ENCODE measurements at regions not wholly inside any gene's neighbourhood (a gene's known extent, or its start where the extent isn't known, plus 50 kb on each side); places are given as distances from the start of the nearest gene placed in this dataset.

DNA sequence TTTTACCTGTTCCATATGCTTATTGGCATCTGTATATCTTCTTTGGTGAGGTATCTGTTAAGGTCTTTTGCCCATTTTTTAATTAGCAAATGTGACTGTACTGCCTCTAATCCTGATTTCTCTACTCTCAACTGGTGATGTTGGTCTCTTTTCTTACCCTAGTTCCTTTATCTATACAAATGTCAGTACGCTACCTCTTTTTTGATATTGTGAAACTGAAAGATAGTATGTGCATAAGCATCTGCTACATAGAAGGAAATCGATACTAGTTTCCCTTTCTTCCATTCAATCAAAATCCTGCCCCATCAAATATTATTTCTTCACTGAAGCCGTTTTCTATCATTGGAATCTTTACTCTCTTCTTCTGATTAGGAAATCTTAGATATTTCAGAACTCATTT, 194.9 kb upstream of the SPOPL start:
- H2BK120ac ChIP-seq (ENCODE audit: low read depth, low read length, poor library complexity, severe bottlenecking), result no peak overlapping the region
- no peak overlapping the region for H4K5ac ChIP-seq (ENCODE audit: insufficient read length, low read depth, low read length)
- H3K27me3 ChIP-seq (ENCODE audit: insufficient read depth, low read length), result no peaks in the 10 kb centered on the region
- H3K9me3 ChIP-seq (ENCODE audit: control insufficient read depth, low read depth, low read length), result no peaks in the 10 kb centered on the region
- Mint-ChIP-seq H3K36me3 (ENCODE audit: insufficient read depth in 1 of 3, low read depth in 3 of 3) (no peaks in the 10 kb centered on the region), H3K27me3 (ENCODE audit: low read depth) (no peaks in the 10 kb centered on the region), H3K4me1 (no peaks in the 10 kb centered on the region), H3K9me3 (no peaks in the 10 kb centered on the region), H3K4me3 (no peak overlapping the region), H3K27ac (no peak overlapping the region)
- no peak overlapping the region for H2BK15ac ChIP-seq (ENCODE audit: low read depth, low read length)
- H2BK20ac ChIP-seq (ENCODE audit: low read depth, low read length, poor library complexity, severe bottlenecking), result no peak overlapping the region
- H3K56ac ChIP-seq (ENCODE audit: insufficient read length, low read depth, low read length), result no peak overlapping the region
- DNase-seq, result no peak
- no peak overlapping the region for H2BK5ac ChIP-seq (ENCODE audit: insufficient read length, low read length)
- H3K4ac ChIP-seq (ENCODE audit: low read depth, low read length), result no peak overlapping the region
- no peaks in the 10 kb centered on the region for H4K20me1 ChIP-seq (ENCODE audit: control insufficient read depth, insufficient read depth, insufficient read length)
- H2AFZ ChIP-seq (ENCODE audit: low read length), result no peak overlapping the region
- no peak overlapping the region for H2BK12ac ChIP-seq (ENCODE audit: insufficient read length, low read depth, low read length)
- H3K79me1 ChIP-seq (ENCODE audit: insufficient read depth, low read depth, low read length, poor library complexity, severe bottlenecking), result no peaks in the 10 kb centered on the region
- H3K9ac ChIP-seq (ENCODE audit: extremely low read depth, insufficient read length, low read length), result no peak overlapping the region
- no peak overlapping the region for H3K23ac ChIP-seq (ENCODE audit: insufficient read length, low read depth, low read length)
- no peaks in the 10 kb centered on the region for H3K23me2 ChIP-seq (ENCODE audit: insufficient read length, low read depth, low read length, poor library complexity, severe bottlenecking)
- WGBS (ENCODE audit: extremely low coverage, insufficient read length, low lambda C conversion rate), result no CpG with 5 or more reads among the region's 3 CpGs
- TF ChIP-seq, protein P1, sequence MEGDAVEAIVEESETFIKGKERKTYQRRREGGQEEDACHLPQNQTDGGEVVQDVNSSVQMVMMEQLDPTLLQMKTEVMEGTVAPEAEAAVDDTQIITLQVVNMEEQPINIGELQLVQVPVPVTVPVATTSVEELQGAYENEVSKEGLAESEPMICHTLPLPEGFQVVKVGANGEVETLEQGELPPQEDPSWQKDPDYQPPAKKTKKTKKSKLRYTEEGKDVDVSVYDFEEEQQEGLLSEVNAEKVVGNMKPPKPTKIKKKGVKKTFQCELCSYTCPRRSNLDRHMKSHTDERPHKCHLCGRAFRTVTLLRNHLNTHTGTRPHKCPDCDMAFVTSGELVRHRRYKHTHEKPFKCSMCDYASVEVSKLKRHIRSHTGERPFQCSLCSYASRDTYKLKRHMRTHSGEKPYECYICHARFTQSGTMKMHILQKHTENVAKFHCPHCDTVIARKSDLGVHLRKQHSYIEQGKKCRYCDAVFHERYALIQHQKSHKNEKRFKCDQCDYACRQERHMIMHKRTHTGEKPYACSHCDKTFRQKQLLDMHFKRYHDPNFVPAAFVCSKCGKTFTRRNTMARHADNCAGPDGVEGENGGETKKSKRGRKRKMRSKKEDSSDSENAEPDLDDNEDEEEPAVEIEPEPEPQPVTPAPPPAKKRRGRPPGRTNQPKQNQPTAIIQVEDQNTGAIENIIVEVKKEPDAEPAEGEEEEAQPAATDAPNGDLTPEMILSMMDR (conservative IDR thresholded peaks at IDR 0.05), result no peak
- no peak overlapping the region for H3T11ph ChIP-seq (ENCODE audit: low read length)
- H3K4me2 ChIP-seq (ENCODE audit: insufficient read depth, insufficient read length, low read length), result no peak overlapping the region
- no peak overlapping the region for H4K8ac ChIP-seq (replicated peaks; ENCODE audit: insufficient read length, low read depth, low read length)
- H4K91ac ChIP-seq (ENCODE audit: insufficient read length, low read depth, low read length), result no peak overlapping the region
- H3K14ac ChIP-seq (ENCODE audit: insufficient read depth, low read length), result no peak overlapping the region
- no peaks in the 10 kb centered on the region for H3K79me2 ChIP-seq (ENCODE audit: insufficient read depth, low read length)
- H3K27ac ChIP-seq (ENCODE audit: insufficient read length, low read depth, low read length), result no peak overlapping the region
- H3K18ac ChIP-seq (ENCODE audit: insufficient read length, low read depth, low read length), result no peak overlapping the region
- H2AK5ac ChIP-seq (ENCODE audit: insufficient read length, low read length), result no peak overlapping the region
- no peaks in the 10 kb centered on the region for H3K4me1 ChIP-seq (ENCODE audit: insufficient read depth, low read length)

Measured in H9 (cell line).